ENCODE measurements at regions not wholly inside any gene's neighbourhood (a gene's known extent, or its start where the extent isn't known, plus 50 kb on each side); places are given as distances from the start of the nearest gene placed in this dataset.

GRCh38 chr15:72902919-72903260, 119.3 kb upstream of the ADPGK start:
- ChIA-PET POLR2A (no interaction called here), CTCF (no interaction called here)
- TF ChIP-seq ZNF384 (IDR thresholded peaks at IDR 0.05) (no peak), FOXM1 (IDR thresholded peaks at IDR 0.05; ENCODE audit: borderline replicate concordance) (no peak), ELF4 (IDR thresholded peaks at IDR 0.05) (no peak), ARNT (IDR thresholded peaks at IDR 0.05) (no peak), NFRKB (IDR thresholded peaks at IDR 0.05) (no peak), FOXK2 (IDR thresholded peaks at IDR 0.05) (no peak), LEF1 (IDR thresholded peaks at IDR 0.05; ENCODE audit: borderline replicate concordance) (no peak), BHLHE40 (IDR thresholded peaks at IDR 0.05; ENCODE audit: borderline replicate concordance) (no peak), HDGF (IDR thresholded peaks at IDR 0.05; ENCODE audit: borderline replicate concordance) (no peak), L3MBTL2 (conservative IDR thresholded peaks at IDR 0.05) (no peak), FOXA1 (IDR thresholded peaks at IDR 0.05) (no peak), PKNOX1 (IDR thresholded peaks at IDR 0.05) (no peak), SUZ12 (IDR thresholded peaks at IDR 0.05) (no peak)
- DNase-seq (ENCODE audit: extremely low spot score) = no peak

- POLR2A ChIA-PET = interaction anchor here (0.9 kb wide), 1 partner anchor 12 kb away, joined by 3 read pairs; no protein-coding TSS in a partner anchor
- no peak for DNase-seq (ENCODE audit: extremely low spot score)
- TF ChIP-seq SP1 (IDR thresholded peaks at IDR 0.05) = no peak
- peak; percentile 72 for TF ChIP-seq PKNOX1 (IDR thresholded peaks at IDR 0.05)
- TF ChIP-seq HDGF (IDR thresholded peaks at IDR 0.05; ENCODE audit: borderline replicate concordance) = no peak
- CTCF ChIA-PET = no interaction called here
Measured at GRCh38 chr15:72902245-72902918, 118.8 kb upstream of the ADPGK start.

DNA sequence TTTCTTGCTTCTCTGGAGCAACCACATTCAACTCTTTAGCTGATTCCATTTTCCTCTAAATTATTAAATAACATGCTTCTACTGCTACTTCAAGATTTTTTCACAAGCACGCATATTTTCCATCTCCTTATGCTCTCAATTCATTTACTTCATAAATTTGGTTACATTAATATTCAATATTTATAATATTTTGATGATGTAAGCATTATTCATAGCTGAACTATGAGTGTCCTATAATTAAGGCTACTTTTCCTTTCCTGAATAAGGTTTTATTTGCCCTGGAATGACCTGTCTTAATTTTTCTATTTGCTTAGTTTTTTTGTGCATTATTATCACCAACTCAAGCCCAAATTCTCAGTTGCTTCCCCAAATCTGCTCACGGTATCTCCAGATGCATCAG, 109.4 kb upstream of the ADPGK start:
- CTCF ChIA-PET = no interaction called here
- no peak for TF ChIP-seq SP1 (IDR thresholded peaks at IDR 0.05)
- TF ChIP-seq ARNT (IDR thresholded peaks at IDR 0.05) = no peak
- TF ChIP-seq ZNF384 (IDR thresholded peaks at IDR 0.05) = no peak
- no peak for DNase-seq (ENCODE audit: extremely low spot score)
- POLR2A ChIA-PET = no interaction called here

DNA sequence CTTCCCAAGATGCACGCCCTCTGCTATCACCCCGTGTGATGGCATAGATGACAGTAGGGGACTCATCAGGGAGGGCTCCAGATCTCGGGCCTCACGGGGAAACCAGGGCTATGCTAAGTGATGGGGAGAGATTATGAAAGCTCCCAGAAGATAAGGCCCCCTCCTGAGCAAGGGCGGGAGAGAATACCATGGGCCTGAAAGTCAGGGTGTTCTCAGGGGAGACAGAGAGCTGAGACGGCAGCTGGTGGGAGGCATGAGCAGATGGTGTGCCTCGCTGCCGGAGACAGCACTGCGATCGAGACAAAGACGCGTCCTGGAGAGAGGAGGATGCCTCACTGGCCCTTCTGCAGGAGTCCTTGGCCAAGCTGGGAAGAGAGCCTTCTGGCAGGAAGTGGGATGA, 106.5 kb upstream of the ADPGK start:
- TF ChIP-seq NFRKB (IDR thresholded peaks at IDR 0.05) (no peak), ARNT (IDR thresholded peaks at IDR 0.05) (no peak), TARDBP (IDR thresholded peaks at IDR 0.05) (no peak), CTBP1 (IDR thresholded peaks at IDR 0.05; ENCODE audit: borderline replicate concordance) (no peak), HDGF (IDR thresholded peaks at IDR 0.05; ENCODE audit: borderline replicate concordance) (no peak), BHLHE40 (IDR thresholded peaks at IDR 0.05; ENCODE audit: borderline replicate concordance) (no peak)
- CTCF ChIA-PET = no interaction called here
- no peak for DNase-seq (ENCODE audit: extremely low spot score)
- POLR2A ChIA-PET = no interaction called here

DNA sequence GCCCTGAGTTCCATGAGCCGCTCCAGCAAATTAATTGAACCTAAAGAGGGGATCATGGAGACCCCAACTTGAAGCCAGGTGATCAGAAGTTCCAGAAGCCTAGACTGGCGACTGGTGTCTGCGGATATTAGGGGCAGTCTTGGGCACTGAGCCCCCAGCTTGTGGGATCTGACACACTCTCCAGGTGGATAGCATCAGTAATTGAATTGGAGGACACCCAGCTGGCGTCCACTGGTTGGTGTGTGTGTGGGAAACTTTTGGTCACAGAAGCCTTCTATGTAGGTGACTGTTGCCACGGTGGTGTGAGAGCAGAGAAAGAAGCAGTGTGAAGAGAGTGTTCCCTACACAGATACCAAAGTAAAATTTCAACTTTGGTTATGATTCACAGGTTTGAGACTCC, 106.0 kb upstream of the ADPGK start:
- no peak for DNase-seq (ENCODE audit: extremely low spot score)
- no peak for TF ChIP-seq PKNOX1 (IDR thresholded peaks at IDR 0.05)
- TF ChIP-seq BHLHE40 (IDR thresholded peaks at IDR 0.05; ENCODE audit: borderline replicate concordance) = no peak
- no peak for TF ChIP-seq HDGF (IDR thresholded peaks at IDR 0.05; ENCODE audit: borderline replicate concordance)
- TF ChIP-seq LEF1 (IDR thresholded peaks at IDR 0.05; ENCODE audit: borderline replicate concordance) = no peak
- TF ChIP-seq FOXK2 (IDR thresholded peaks at IDR 0.05) = no peak
- TF ChIP-seq CTBP1 (IDR thresholded peaks at IDR 0.05; ENCODE audit: borderline replicate concordance) = no peak
- TF ChIP-seq ARNT (IDR thresholded peaks at IDR 0.05) = no peak
- TF ChIP-seq SUZ12 (IDR thresholded peaks at IDR 0.05) = no peak
- no peak for TF ChIP-seq NFRKB (IDR thresholded peaks at IDR 0.05)
- TF ChIP-seq ELF4 (IDR thresholded peaks at IDR 0.05) = no peak
- no peak for TF ChIP-seq FOXA1 (IDR thresholded peaks at IDR 0.05)
- no peak for TF ChIP-seq ZNF384 (IDR thresholded peaks at IDR 0.05)
- ChIA-PET POLR2A (no interaction called here), CTCF (no interaction called here)

DNA sequence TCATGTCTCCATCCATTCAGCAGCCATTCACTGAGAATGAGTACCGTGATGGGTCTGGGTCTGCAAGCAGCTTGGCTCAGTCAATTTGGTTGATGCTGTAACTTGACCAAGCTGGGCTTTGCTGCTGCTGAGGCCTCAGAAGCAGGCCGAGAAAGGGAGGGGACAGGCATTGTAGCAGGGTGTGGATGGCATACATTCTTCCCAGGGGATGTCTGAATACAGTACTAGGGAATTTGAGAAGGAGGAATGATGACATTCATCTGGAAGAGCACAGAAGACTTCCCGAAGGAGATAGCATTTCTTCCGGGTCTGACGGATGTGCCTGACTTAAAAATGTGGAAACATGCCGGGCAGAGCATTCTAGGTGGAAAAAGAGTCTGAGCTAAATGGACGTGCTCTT, 105.3 kb upstream of the ADPGK start:
- ChIA-PET CTCF (no interaction called here), POLR2A (no interaction called here)
- DNase-seq (ENCODE audit: extremely low spot score) = no peak
- TF ChIP-seq ZNF384 (IDR thresholded peaks at IDR 0.05) = no peak
- no peak for TF ChIP-seq FOXA1 (IDR thresholded peaks at IDR 0.05)

DNA sequence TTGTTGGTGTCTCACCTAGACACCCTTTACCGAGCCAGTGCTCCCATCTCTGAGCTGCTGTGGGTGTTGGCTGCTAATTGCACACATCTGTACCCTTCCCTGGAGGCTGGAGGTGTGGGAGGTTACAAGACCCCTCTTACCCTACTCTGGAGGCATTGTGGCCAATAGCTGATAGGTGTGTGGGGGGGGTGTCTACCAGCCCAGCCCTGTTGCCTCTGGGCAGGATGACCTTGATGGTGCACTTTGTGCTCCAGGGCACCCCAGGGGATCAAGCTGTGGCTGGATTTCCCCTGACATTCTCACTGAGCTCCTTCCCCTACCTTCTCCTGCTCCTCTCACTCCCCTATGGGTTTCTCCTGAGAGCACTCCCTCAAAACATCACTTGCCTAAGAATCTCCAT, 104.7 kb upstream of the ADPGK start:
- ChIA-PET POLR2A (no interaction called here), CTCF (no interaction called here)
- no peak for TF ChIP-seq FOXK2 (IDR thresholded peaks at IDR 0.05)
- TF ChIP-seq PKNOX1 (IDR thresholded peaks at IDR 0.05) = no peak
- TF ChIP-seq SUZ12 (IDR thresholded peaks at IDR 0.05) = no peak
- TF ChIP-seq BHLHE40 (IDR thresholded peaks at IDR 0.05; ENCODE audit: borderline replicate concordance) = no peak
- TF ChIP-seq ELF4 (IDR thresholded peaks at IDR 0.05) = no peak
- no peak for TF ChIP-seq CTBP1 (IDR thresholded peaks at IDR 0.05; ENCODE audit: borderline replicate concordance)
- TF ChIP-seq TARDBP (IDR thresholded peaks at IDR 0.05) = no peak
- TF ChIP-seq ZNF384 (IDR thresholded peaks at IDR 0.05) = no peak
- no peak for TF ChIP-seq L3MBTL2 (conservative IDR thresholded peaks at IDR 0.05)
- no peak for TF ChIP-seq NFRKB (IDR thresholded peaks at IDR 0.05)
- no peak for TF ChIP-seq FOXM1 (IDR thresholded peaks at IDR 0.05; ENCODE audit: borderline replicate concordance)
- no peak for TF ChIP-seq SP1 (IDR thresholded peaks at IDR 0.05)
- TF ChIP-seq FOXA1 (IDR thresholded peaks at IDR 0.05) = no peak
- no peak for TF ChIP-seq ARNT (IDR thresholded peaks at IDR 0.05)
- DNase-seq (ENCODE audit: extremely low spot score) = no peak

All from HEK293T (cell line).